Fibroblast of mammary gland (primary cell): ENCODE measurements at regions not wholly inside any gene's neighbourhood (a gene's known extent, or its start where the extent isn't known, plus 50 kb on each side); places are given as distances from the start of the nearest gene placed in this dataset.

Experiments
- DNase-seq: peaks from one replicate; pipeline ENCODE4 v3.0.0-alpha.2; 2010; ENCODE audit warnings: low read depth
- H3K4me3 ChIP-seq: 2 replicates; pipeline ENCODE4 v1.5.1; 2011; ENCODE audit warnings: low read depth, mild to moderate bottlenecking, low read length, moderate library complexity; ENCODE audit not compliant: control insufficient read depth
- CTCF ChIP-seq: conservative IDR thresholded peaks from 2 replicates; pipeline ENCODE4 v1.5.1; 2011; ENCODE audit warnings: low read depth, low read length, inconsistent platforms; ENCODE audit not compliant: control insufficient read depth, insufficient read depth

- TF ChIP-seq CTCF: no peak
Measured at GRCh38 chr1:37299216-37299615, 175.2 kb upstream of the ZC3H12A start.

DNA sequence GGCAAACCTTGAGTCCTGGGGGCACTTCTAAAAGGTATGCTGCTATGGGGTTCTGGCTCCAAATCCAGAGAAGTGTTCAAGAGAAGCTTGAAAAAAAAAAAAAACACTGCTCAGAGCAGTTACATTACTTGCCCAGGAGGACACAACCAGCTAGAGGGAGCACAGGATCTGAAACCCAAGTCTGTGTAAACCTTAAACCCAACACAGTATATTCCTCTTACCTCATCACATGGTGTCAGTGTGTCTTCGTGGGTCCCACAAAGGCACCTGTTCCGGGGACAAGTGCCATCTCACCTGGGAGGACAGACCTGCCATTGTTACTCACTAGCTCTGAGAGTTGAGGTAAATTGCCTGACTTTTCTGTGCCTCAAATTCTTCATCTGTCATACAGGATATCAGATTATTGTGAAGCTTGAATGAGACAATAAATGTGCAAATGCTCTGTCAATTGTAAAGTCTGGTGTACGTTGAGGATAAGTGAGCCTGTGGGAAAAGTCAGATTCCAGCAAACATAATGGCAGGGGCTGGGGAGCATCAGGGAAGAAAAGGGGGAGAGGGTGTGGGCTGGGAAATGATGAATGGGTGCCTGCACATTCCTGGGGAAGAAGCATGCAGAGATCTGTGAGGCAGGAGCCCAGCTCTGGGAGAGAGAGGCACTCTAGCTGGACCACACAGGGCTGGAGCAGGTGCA is 170.4 kb upstream of the ZC3H12A start:
- no peak overlapping the region for H3K4me3 ChIP-seq
- DNase-seq: no peak
- no peak for TF ChIP-seq CTCF

More at GRCh38 chr1:37299216-37299615, 175.2 kb upstream of the ZC3H12A start:
- DNase-seq: no peak
- H3K4me3 ChIP-seq: no peak overlapping the region

- H3K4me3 ChIP-seq: no peak overlapping the region
- no peak for TF ChIP-seq CTCF
- no peak for DNase-seq
Measured at GRCh38 chr1:37305108-37305507, 169.3 kb upstream of the ZC3H12A start.

GRCh38 chr1:37305841-37306240 is 168.5 kb upstream of the ZC3H12A start:
- H3K4me3 ChIP-seq: no peak overlapping the region
- DNase-seq: no peak
- no peak for TF ChIP-seq CTCF

DNA sequence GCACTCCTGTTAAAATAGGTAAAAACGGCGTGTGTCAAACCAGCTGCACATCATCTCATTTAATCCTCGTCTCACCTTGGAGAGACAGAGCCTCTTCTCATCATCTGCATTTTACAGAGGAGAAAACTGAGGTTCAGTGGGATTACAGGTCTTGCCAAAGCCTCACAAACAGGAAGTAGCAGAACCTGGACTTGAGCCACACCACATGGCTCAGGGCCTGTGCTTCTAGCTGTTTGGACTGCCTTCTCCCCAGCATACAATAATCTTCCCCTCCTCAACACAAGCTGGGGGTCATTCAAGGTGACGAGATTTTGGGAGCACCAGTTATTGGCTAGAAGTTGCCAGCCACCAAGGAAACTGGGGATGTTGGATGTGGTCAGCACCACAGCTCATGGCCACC is 167.9 kb upstream of the ZC3H12A start:
- H3K4me3 ChIP-seq: no peak overlapping the region
- DNase-seq: peak; percentile 1
- TF ChIP-seq CTCF: no peak

- no peak for DNase-seq
- TF ChIP-seq CTCF: no peak
- no peak overlapping the region for H3K4me3 ChIP-seq
Measured at GRCh38 chr1:37306871-37307270, 167.5 kb upstream of the ZC3H12A start.
